ENCODE measurements at regions not wholly inside any gene's neighbourhood (a gene's known extent, or its start where the extent isn't known, plus 50 kb on each side); places are given as distances from the start of the nearest gene placed in this dataset.

- BruUV-seq (replicated peaks), result no TSS peak
- Histone ChIP-seq H3K4me1 (ENCODE audit: control insufficient read depth in 1 of 2, insufficient read depth in 2 of 2, low read length in 2 of 2) (no peaks in the 10 kb centered on the region; a peak in 1 of 4 replicates), H3K9ac (ENCODE audit: low read length) (no peak overlapping the region), H3K27me3 (ENCODE audit: insufficient read depth, low read length) (no peaks in the 10 kb centered on the region), H3K9me3 (ENCODE audit: control insufficient read depth in 1 of 2, insufficient read depth in 1 of 2, low read depth in 1 of 2, low read length in 2 of 2) (peaks cover 3 to 7% of the 10 kb centered on the region in 2 experiments; a peak in 2 of 4 replicates), H3K4me3 (replicated peaks in 1 of 2; ENCODE audit: low read depth in 1 of 2, low read length in 2 of 2) (no peak overlapping the region), H3K79me2 (ENCODE audit: insufficient read depth, low read length) (no peaks in the 10 kb centered on the region), H3K9me2 (ENCODE audit: insufficient read depth) (no peaks in the 10 kb centered on the region), H3K27ac (ENCODE audit: low read depth, low read length) (no peak overlapping the region), H3K4me2 (ENCODE audit: low read length) (no peak overlapping the region), H3K36me3 (ENCODE audit: control insufficient read depth in 1 of 2, insufficient read depth in 2 of 2, low read length in 2 of 2) (no peaks in the 10 kb centered on the region), H4K20me1 (ENCODE audit: insufficient read depth) (no peaks in the 10 kb centered on the region), H2AFZ (ENCODE audit: low read depth, low read length, poor library complexity, severe bottlenecking) (no peak overlapping the region)
- DNase-seq (ENCODE audit: low read depth, low spot score), result no peak
- ChIA-PET POLR2A (no interaction called here), CTCF (no interaction called here), RAD21 (ENCODE audit: low non-redundant PET in 1 of 2, low total read pairs in 2 of 2, uncharacterized antibody in 2 of 2, unreplicated experiment in 2 of 2) (no interaction called here)
- intact Hi-C loops (cut with micrococcal nuclease), result no loop called here
- TF ChIP-seq EZH2phosphoT487 (IDR thresholded peaks at IDR 0.05; ENCODE audit: borderline replicate concordance), result no peak
- ATAC-seq, result no peak
Measured at GRCh38 chr18:7322817-7323485, 92.1 kb downstream of the LRRC30 start.

- BruUV-seq (replicated peaks), result no TSS peak
- ChIA-PET POLR2A (no interaction called here), RAD21 (ENCODE audit: low non-redundant PET in 1 of 2, low total read pairs in 2 of 2, uncharacterized antibody in 2 of 2, unreplicated experiment in 2 of 2) (no interaction called here), CTCF (no interaction called here)
- no peak overlapping the region for H3K27ac ChIP-seq (ENCODE audit: low read depth, low read length)
- H3K4me1 ChIP-seq (ENCODE audit: control insufficient read depth in 1 of 2, insufficient read depth in 2 of 2, low read length in 2 of 2), result no peaks in the 10 kb centered on the region
- H3K36me3 ChIP-seq (ENCODE audit: control insufficient read depth in 1 of 2, insufficient read depth in 2 of 2, low read length in 2 of 2), result no peaks in the 10 kb centered on the region
- TF ChIP-seq, protein P1, sequence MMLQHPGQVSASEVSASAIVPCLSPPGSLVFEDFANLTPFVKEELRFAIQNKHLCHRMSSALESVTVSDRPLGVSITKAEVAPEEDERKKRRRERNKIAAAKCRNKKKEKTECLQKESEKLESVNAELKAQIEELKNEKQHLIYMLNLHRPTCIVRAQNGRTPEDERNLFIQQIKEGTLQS (IDR thresholded peaks at IDR 0.05), result no peak
- TF ChIP-seq TCF7L2 (IDR thresholded peaks at IDR 0.05; ENCODE audit: borderline replicate concordance, extremely low read depth, insufficient read depth, insufficient read length) (no peak), RAD21 (IDR thresholded peaks at IDR 0.05; ENCODE audit: low read depth) (no peak), ZFX (IDR thresholded peaks at IDR 0.05) (no peak), ZBTB33 (IDR thresholded peaks at IDR 0.05; ENCODE audit: extremely low read depth, insufficient replicate concordance, low read length) (no peak), SRF (IDR thresholded peaks at IDR 0.05; ENCODE audit: low read depth) (no peak), CEBPB (IDR thresholded peaks at IDR 0.05; ENCODE audit: low read depth) (no peak), SP1 (IDR thresholded peaks at IDR 0.05; ENCODE audit: low read depth) (no peak), FOSL1 (IDR thresholded peaks at IDR 0.05; ENCODE audit: low read depth) (no peak), SIN3A (IDR thresholded peaks at IDR 0.05; ENCODE audit: low read depth) (no peak), EGR1 (IDR thresholded peaks at IDR 0.05; ENCODE audit: low read depth) (no peak), EZH2phosphoT487 (IDR thresholded peaks at IDR 0.05; ENCODE audit: borderline replicate concordance) (no peak), ZNF274 (IDR thresholded peaks at IDR 0.05; ENCODE audit: low read depth, low read length) (no peak)
- TF ChIP-seq, protein P2, sequence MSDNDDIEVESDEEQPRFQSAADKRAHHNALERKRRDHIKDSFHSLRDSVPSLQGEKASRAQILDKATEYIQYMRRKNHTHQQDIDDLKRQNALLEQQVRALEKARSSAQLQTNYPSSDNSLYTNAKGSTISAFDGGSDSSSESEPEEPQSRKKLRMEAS (IDR thresholded peaks at IDR 0.05), result no peak
- peaks cover 3 to 4% of the 10 kb centered on the region in 2 experiments; a peak in 2 of 4 replicates for H3K9me3 ChIP-seq (ENCODE audit: control insufficient read depth in 1 of 2, insufficient read depth in 1 of 2, low read depth in 1 of 2, low read length in 2 of 2)
- H3K4me3 ChIP-seq (replicated peaks in 1 of 2; ENCODE audit: low read depth in 1 of 2, low read length in 2 of 2), result no peak overlapping the region
- no peaks in the 10 kb centered on the region for H3K9me2 ChIP-seq (ENCODE audit: insufficient read depth)
- no peaks in the 10 kb centered on the region for H4K20me1 ChIP-seq (ENCODE audit: insufficient read depth)
- intact Hi-C loops (cut with micrococcal nuclease), result no loop called here
- no peaks in the 10 kb centered on the region for H3K79me2 ChIP-seq (ENCODE audit: insufficient read depth, low read length)
- no peak overlapping the region for H3K9ac ChIP-seq (ENCODE audit: low read length)
- H2AFZ ChIP-seq (ENCODE audit: low read depth, low read length, poor library complexity, severe bottlenecking), result no peak overlapping the region
- no peak overlapping the region for H3K4me2 ChIP-seq (ENCODE audit: low read length)
- H3K27me3 ChIP-seq (ENCODE audit: insufficient read depth, low read length), result no peaks in the 10 kb centered on the region
- ATAC-seq (no peak), DNase-seq (ENCODE audit: low read depth, low spot score) (no peak)
Measured at GRCh38 chr18:7325126-7325430, 94.2 kb downstream of the LRRC30 start.

Data from HCT116 (cell line).